K562 (cell line): ENCODE measurements at regions not wholly inside any gene's neighbourhood (a gene's known extent, or its start where the extent isn't known, plus 50 kb on each side); places are given as distances from the start of the nearest gene placed in this dataset.

Experiments
- ATAC-seq: fragments of 200-7000 bp; cut with Tn5 transposase; 3 replicates; pipeline ENCODE4 v1.9.1; 2020; ENCODE audit warnings: moderate library complexity
- BruUV-seq: library from RNA; stranded (reverse); fragments of 400-500 nt; replicated peaks from 2 replicates; lab custom pipeline; 2021; lab: Mats Ljungman, UMichigan
- CTCF ChIA-PET: fragments of 300-600 bp; formaldehyde crosslinking; extraction: SDS; loops from one replicate; lab custom pipeline; 2021; ENCODE audit warnings: low intra/inter-chr PET ratio; lab: Yijun Ruan, JAX
- POLR2A ChIA-PET: fragments of 300-600, 350-650 bp; sonication (Branson Sonifier 250); formaldehyde crosslinking; extraction: SDS; loops from one replicate; lab custom pipeline; 2021; ENCODE audit warnings: antibody characterized with exemption, inconsistent platforms; lab: Yijun Ruan, JAX
- DNase-seq, 4 experiments: peaks; one replicate each; pipeline versions ENCODE4 v3.0.0 to v3.0.0-alpha.2; 2011 to 2018; ENCODE audit warnings: low spot score in 3 of 4, mixed read lengths in 3 of 4; ENCODE audit errors: extremely low read depth in 1 of 4
- FAIRE-seq: peaks from 2 replicates; lab custom pipeline; 2011; peaks lifted over from hg19 to GRCh38; lab: Jason Lieb, UNC
- H2AFZ ChIP-seq: 2 replicates; pipeline ENCODE4 v1.6.0; 2011; ENCODE audit warnings: low read depth, low read length, control low read depth, inconsistent platforms
- H3K27ac ChIP-seq: fragments of 200-600 bp; 3 replicates; pipeline ENCODE4 v1.8.0; 2011; ENCODE audit warnings: low read depth, mild to moderate bottlenecking, control low read depth, inconsistent platforms, low read length, moderate library complexity, mixed read lengths; ENCODE audit errors: extremely low read depth
- H3K27me3 ChIP-seq, 2 experiments: fragments of 300-600 bp in 1 of 2; 2 replicates in 1 of 2; 3 replicates in 1 of 2; pipeline versions ENCODE4 v1.6.0 to v1.8.0; 2011; ENCODE audit warnings: inconsistent platforms in 2 of 2, low read length in 2 of 2, mild to moderate bottlenecking in 1 of 2, mixed read lengths in 1 of 2, moderate library complexity in 1 of 2; ENCODE audit not compliant: control insufficient read depth in 2 of 2, insufficient read depth in 2 of 2
- H3K36me3 ChIP-seq: fragments of 300-600 bp; 3 replicates; pipeline ENCODE4 v1.8.0; 2011; ENCODE audit warnings: mild to moderate bottlenecking, low read length, inconsistent platforms; ENCODE audit not compliant: control insufficient read depth, insufficient read depth
- H3K4me1 ChIP-seq, 2 experiments: fragments of 200-600 bp in 1 of 2; replicated peaks in 1 of 2; 2 replicates in 1 of 2; 3 replicates in 1 of 2; pipeline versions ENCODE4 v1.5.1 to v1.8.0; 2011; ENCODE audit warnings: inconsistent platforms in 2 of 2, low read length in 2 of 2, mild to moderate bottlenecking in 1 of 2, mixed read lengths in 1 of 2, moderate library complexity in 1 of 2; ENCODE audit not compliant: control insufficient read depth in 2 of 2, insufficient read depth in 2 of 2
- H3K4me2 ChIP-seq: 2 replicates; pipeline ENCODE4 v1.6.1; 2011; ENCODE audit warnings: low read length, control low read depth, inconsistent platforms, mixed read lengths; ENCODE audit not compliant: insufficient read depth
- H3K4me3 ChIP-seq: fragments of 200-600 bp; sonication (generic), shearing (Covaris generic); 2 replicates; pipeline ENCODE4 v1.5.1; 2016; ENCODE audit warnings: control low read depth, inconsistent platforms
- H3K79me2 ChIP-seq: fragments of 200-600 bp; 3 replicates; pipeline ENCODE4 v1.8.0; 2011; ENCODE audit warnings: low read length, inconsistent platforms; ENCODE audit not compliant: control insufficient read depth, insufficient read depth
- H3K9ac ChIP-seq, 2 experiments: 2 replicates each; pipeline versions ENCODE4 v1.6.0 to v1.6.1; 2011; ENCODE audit warnings: low read depth in 2 of 2, low read length in 2 of 2, control low read depth in 1 of 2, inconsistent platforms in 1 of 2, mild to moderate bottlenecking in 1 of 2, mixed read lengths in 1 of 2; ENCODE audit not compliant: insufficient read depth in 1 of 2
- H3K9me1 ChIP-seq: one replicate; pipeline ENCODE4 v1.6.0; 2011; ENCODE audit warnings: inconsistent platforms, mild to moderate bottlenecking, low read length, moderate library complexity; ENCODE audit not compliant: control insufficient read depth, insufficient read depth
- H3K9me3 ChIP-seq: replicated peaks from 2 replicates; pipeline ENCODE4 v1.5.1; 2011; ENCODE audit warnings: low read depth, low read length, inconsistent platforms; ENCODE audit not compliant: control insufficient read depth, insufficient read depth
- H4K20me1 ChIP-seq: replicated peaks from 2 replicates; pipeline ENCODE4 v1.6.1; 2011; ENCODE audit warnings: low read length, inconsistent platforms, mixed read lengths; ENCODE audit not compliant: control insufficient read depth, insufficient read depth
- BACH1 ChIP-seq: fragments of 200-800 bp; sonication (Bioruptor generic); IDR thresholded peaks from 2 replicates; pipeline ENCODE4 v1.6.1; 2016; ENCODE audit warnings: missing genetic modification characterization, missing compliant biosample characterization
- BHLHE40 ChIP-seq: IDR thresholded peaks from 2 replicates; pipeline ENCODE4 v1.6.1; 2011; ENCODE audit warnings: low read length, improper control_type of control experiment
- CREB3L1 ChIP-seq: fragments of 450-650 bp; IDR thresholded peaks from 2 replicates; pipeline ENCODE4 v1.6.1; 2014; ENCODE audit warnings: low read depth, mild to moderate bottlenecking, moderate library complexity, borderline replicate concordance
- ESRRB ChIP-seq: fragments of 250-450 bp; sonication (Bioruptor Pico); IDR thresholded peaks from 2 replicates; pipeline ENCODE4 v1.5.0; 2020; ENCODE audit warnings: mild to moderate bottlenecking, moderate library complexity, borderline replicate concordance
- HNRNPH1 ChIP-seq: fragments of 200-400 bp; formaldehyde crosslinking; optimal IDR thresholded peaks from 2 replicates; pipeline ENCODE3; 2017; ENCODE audit warnings: low read depth, mild to moderate bottlenecking, low read length, moderate library complexity
- ILK ChIP-seq: fragments of 450-650 bp; IDR thresholded peaks from 2 replicates; pipeline ENCODE4 v1.6.1; 2016; ENCODE audit warnings: missing genetic modification characterization, low read depth, mild to moderate bottlenecking, missing compliant biosample characterization, moderate library complexity, borderline replicate concordance
- MLX ChIP-seq, 2 experiments: fragments of 450-650 bp in 1 of 2; sonication (generic) in 1 of 2; formaldehyde crosslinking; conservative IDR thresholded peaks; 2 replicates each; pipeline versions ENCODE4 v1.4.0 to v1.8.1; 2020 to 2022; ENCODE audit warnings: mild to moderate bottlenecking in 1 of 2, missing genetic modification reagents in 1 of 2
- VEZF1 ChIP-seq: fragments of 200-800 bp; sonication (Bioruptor generic); IDR thresholded peaks from 2 replicates; pipeline ENCODE4 v1.6.1; 2017; ENCODE audit warnings: missing genetic modification characterization, missing compliant biosample characterization
- WHSC1 ChIP-seq: IDR thresholded peaks from one replicate; pipeline ENCODE4 v1.6.1; 2012; ENCODE audit warnings: low read length, control low read depth, inconsistent platforms
- XRCC3 ChIP-seq: fragments of 450-650 bp; IDR thresholded peaks from 2 replicates; pipeline ENCODE4 v1.6.1; 2017; ENCODE audit warnings: mild to moderate bottlenecking, moderate library complexity
- YY1 ChIP-seq, 3 experiments: IDR thresholded peaks; 2 replicates each; pipeline ENCODE4 v1.6.1; 2011; ENCODE audit warnings: low read length in 2 of 3, mild to moderate bottlenecking in 2 of 3, moderate library complexity in 2 of 3, borderline replicate concordance in 1 of 3, control low read depth in 1 of 3, low read depth in 1 of 3; ENCODE audit not compliant: insufficient read depth in 3 of 3, insufficient replicate concordance in 2 of 3, control insufficient read depth in 1 of 3, insufficient read length in 1 of 3; ENCODE audit errors: extremely low read depth in 1 of 3
- ZKSCAN8 ChIP-seq: fragments of 200-800 bp; sonication (Bioruptor generic); IDR thresholded peaks from 2 replicates; pipeline ENCODE4 v1.6.1; 2016; ENCODE audit warnings: missing genetic modification characterization, missing compliant biosample characterization
- ZNF280A ChIP-seq: fragments of 450-650 bp; IDR thresholded peaks from 2 replicates; pipeline ENCODE4 v1.6.1; 2018; ENCODE audit warnings: mild to moderate bottlenecking, low read depth; ENCODE audit not compliant: partially characterized antibody
- ZNF311 ChIP-seq: fragments of 250-450 bp; sonication (Bioruptor Pico); IDR thresholded peaks from 2 replicates; pipeline ENCODE4 v1.4.0; 2020; ENCODE audit warnings: mild to moderate bottlenecking, moderate library complexity
- ZNF436 ChIP-seq: fragments of 250-450, 450-650 bp; sonication (Bioruptor Pico); formaldehyde crosslinking; IDR thresholded peaks from 2 replicates; pipeline ENCODE4 v1.7.0; 2020; ENCODE audit warnings: mild to moderate bottlenecking
- ZNF699 ChIP-seq: fragments of 250-450 bp; sonication (Bioruptor Pico); IDR thresholded peaks from 2 replicates; pipeline ENCODE4 v1.8.0; 2021; ENCODE audit warnings: mild to moderate bottlenecking, moderate library complexity; ENCODE audit not compliant: insufficient replicate concordance
- WGBS: fragments of 100-300 bp; shearing (Covaris generic); methylation state at CpG from one replicate; pipeline ENCODE4 v1.1.6; 2016; ENCODE audit warnings: low coverage, mixed read lengths; ENCODE audit not compliant: insufficient coverage; ENCODE audit errors: missing lambda C conversion rate; 5-methylcytosine and 5-hydroxymethylcytosine counted together
- in situ Hi-C: fragments of 300-500 bp; cut with MboI; formaldehyde crosslinking; loops from 4 replicates; pipeline ENCODE4 v1.15.0; 2018; ENCODE audit warnings: inconsistent platforms, mixed read lengths
- intact Hi-C: fragments of 100-400 bp; cut with micrococcal nuclease; formaldehyde crosslinking; loops from 2 replicates; pipeline ENCODE4 v1.14.2; 2022

- intact Hi-C loops: no loop called here
- no peaks in the 10 kb centered on the region for H3K27me3 ChIP-seq
- FAIRE-seq: no peak
- TF ChIP-seq CREB3L1 (no peak), ESRRB (CRISPR knock-in tag) (no peak), BHLHE40 (no peak), ZKSCAN8 (no peak), ZNF436 (CRISPR knock-in tag) (no peak), ZNF311 (CRISPR knock-in tag) (no peak), XRCC3 (no peak), YY1 (IDR thresholded peaks at IDR 0.05; ENCODE audit: borderline replicate concordance in 1 of 3, control insufficient read depth in 1 of 3, extremely low read depth in 1 of 3, insufficient read depth in 3 of 3, insufficient read length in 1 of 3, insufficient replicate concordance in 2 of 3, low read depth in 1 of 3, low read length in 2 of 3) (no peak), ZNF280A (no peak), MLX (CRISPR knock-in tag; conservative IDR thresholded peaks at IDR 0.05) (no peak), HNRNPH1 (no peak), VEZF1 (CRISPR knock-in tag) (no peak), ILK (tag) (no peak), ZNF699 (no peak), WHSC1 (no peak), BACH1 (tag) (no peak)
These were observed 58.2 kb upstream of the FLRT2 start for GRCh38 chr14:85471744-85472143.

More at GRCh38 chr14:85471744-85472143, 58.2 kb upstream of the FLRT2 start:
- H3K79me2 ChIP-seq: no peaks in the 10 kb centered on the region
- DNase-seq (no peak), ATAC-seq (no peak)
- WGBS: 0% methylated on average over 4 of the region's 4 CpGs
- no peak overlapping the region for H3K9ac ChIP-seq
- no peaks in the 10 kb centered on the region for H3K36me3 ChIP-seq
- POLR2A ChIA-PET: no interaction called here
- no peak overlapping the region for H3K4me2 ChIP-seq
- in situ Hi-C loops: no loop called here
- BruUV-seq: no TSS peak
- no peaks in the 10 kb centered on the region for H3K9me1 ChIP-seq
- H4K20me1 ChIP-seq: no peaks in the 10 kb centered on the region
- H3K27ac ChIP-seq: no peak overlapping the region
- no peaks in the 10 kb centered on the region for H3K4me1 ChIP-seq
- H3K9me3 ChIP-seq: no peaks in the 10 kb centered on the region
- no peak overlapping the region for H2AFZ ChIP-seq
- H3K4me3 ChIP-seq: no peak overlapping the region
- CTCF ChIA-PET: no interaction called here
